HEK293 (cell line): ENCODE measurements at regions not wholly inside any gene's neighbourhood (a gene's known extent, or its start where the extent isn't known, plus 50 kb on each side); places are given as distances from the start of the nearest gene placed in this dataset.

Experiments used
- CTCF ChIA-PET: fragments of 350-600 bp; formaldehyde crosslinking; extraction: SDS; loops from one replicate; lab custom pipeline; 2021; ENCODE audit warnings: antibody characterized with exemption; lab: Yijun Ruan, JAX
- POLR2A ChIA-PET: fragments of 300-600 bp; formaldehyde crosslinking; extraction: SDS; loops from one replicate; lab custom pipeline; 2020; ENCODE audit warnings: antibody characterized with exemption, inconsistent platforms; lab: Yijun Ruan, JAX
- H3K27ac ChIP-seq: fragments of 200-500 bp; sonication (Bioruptor generic); 2 replicates; pipeline ENCODE4 v1.5.1; 2014; ENCODE audit warnings: low read depth, low read length, control low read depth, inconsistent platforms; ENCODE audit errors: extremely low read depth
- H3K36me3 ChIP-seq, 2 experiments: fragments of 200-500 bp in 1 of 2; sonication (Bioruptor generic) in 1 of 2; 1 replicate in 1 of 2; 2 replicates in 1 of 2; pipeline ENCODE4 v1.5.1; 2014 to 2017; ENCODE audit warnings: inconsistent platforms in 2 of 2, low read length in 2 of 2; ENCODE audit not compliant: control insufficient read depth in 2 of 2, insufficient read depth in 1 of 2
- H3K4me1 ChIP-seq: fragments of 200-500 bp; sonication (Bioruptor generic); 2 replicates; pipeline ENCODE4 v1.5.1; 2014; ENCODE audit warnings: mild to moderate bottlenecking, low read length, inconsistent platforms; ENCODE audit not compliant: control insufficient read depth, insufficient read depth
- H3K4me3 ChIP-seq: 2 replicates; pipeline ENCODE4 v1.5.1; 2011; ENCODE audit warnings: low read depth, mild to moderate bottlenecking, control low read depth, low read length, moderate library complexity
- H3K9me3 ChIP-seq: fragments of 200-500 bp; sonication (Bioruptor generic); 2 replicates; pipeline ENCODE4 v1.5.1; 2014; ENCODE audit warnings: low read depth, low read length, inconsistent platforms; ENCODE audit not compliant: control insufficient read depth, insufficient read depth
- KLF8 ChIP-seq: fragments of 450-650 bp; formaldehyde crosslinking; IDR thresholded peaks from 2 replicates; pipeline ENCODE4 v1.5.1; 2016; ENCODE audit warnings: missing biosample characterization, missing genetic modification characterization
- ZBTB10 ChIP-seq: fragments of 450-650 bp; formaldehyde crosslinking; IDR thresholded peaks from 2 replicates; pipeline ENCODE4 v1.5.1; 2016; ENCODE audit warnings: missing biosample characterization, missing genetic modification characterization
- ZFP69B ChIP-seq: fragments of 450-650 bp; formaldehyde crosslinking; IDR thresholded peaks from 2 replicates; pipeline ENCODE4 v1.5.1; 2016; ENCODE audit warnings: missing biosample characterization, missing genetic modification characterization
- ZNF10 ChIP-seq: fragments of 450-650 bp; formaldehyde crosslinking; IDR thresholded peaks from 2 replicates; pipeline ENCODE4 v1.5.1; 2017; ENCODE audit warnings: missing biosample characterization, missing genetic modification characterization
- ZNF140 ChIP-seq: fragments of 450-650 bp; formaldehyde crosslinking; IDR thresholded peaks from 2 replicates; pipeline ENCODE4 v1.5.1; 2016; ENCODE audit warnings: missing biosample characterization, missing genetic modification characterization
- ZNF175 ChIP-seq: fragments of 450-650 bp; formaldehyde crosslinking; IDR thresholded peaks from 2 replicates; pipeline ENCODE4 v1.5.1; 2016; ENCODE audit warnings: missing biosample characterization, missing genetic modification characterization
- ZNF23 ChIP-seq: fragments of 450-650 bp; formaldehyde crosslinking; IDR thresholded peaks from 2 replicates; pipeline ENCODE4 v1.5.1; 2016; ENCODE audit warnings: missing biosample characterization, missing genetic modification characterization, borderline replicate concordance
- ZNF350 ChIP-seq: fragments of 450-650 bp; formaldehyde crosslinking; IDR thresholded peaks from 2 replicates; pipeline ENCODE4 v1.5.0; 2017; ENCODE audit warnings: missing biosample characterization, mild to moderate bottlenecking, missing genetic modification characterization
- ZNF394 ChIP-seq: fragments of 450-650 bp; formaldehyde crosslinking; IDR thresholded peaks from 2 replicates; pipeline ENCODE4 v1.5.1; 2016; ENCODE audit warnings: missing biosample characterization, missing genetic modification characterization, mild to moderate bottlenecking, moderate library complexity, borderline replicate concordance
- ZNF501 ChIP-seq: fragments of 450-650 bp; formaldehyde crosslinking; IDR thresholded peaks from 2 replicates; pipeline ENCODE4 v1.5.1; 2016; ENCODE audit warnings: missing biosample characterization, missing genetic modification characterization
- ZNF518A ChIP-seq: fragments of 450-650 bp; formaldehyde crosslinking; conservative IDR thresholded peaks from 2 replicates; pipeline ENCODE4 v1.5.1; 2016; ENCODE audit warnings: low read depth, missing biosample characterization, missing genetic modification characterization
- ZNF560 ChIP-seq: fragments of 450-650 bp; formaldehyde crosslinking; IDR thresholded peaks from 2 replicates; pipeline ENCODE4 v1.5.1; 2017; ENCODE audit warnings: missing biosample characterization, missing genetic modification characterization, borderline replicate concordance
- ZNF561 ChIP-seq: fragments of 450-650 bp; IDR thresholded peaks from 2 replicates; pipeline ENCODE4 v1.5.1; 2018; ENCODE audit warnings: missing biosample characterization, missing genetic modification characterization, borderline replicate concordance
- ZNF585B ChIP-seq: fragments of 450-650 bp; formaldehyde crosslinking; IDR thresholded peaks from 2 replicates; pipeline ENCODE4 v1.5.1; 2016; ENCODE audit warnings: missing biosample characterization, missing genetic modification characterization
- ZNF692 ChIP-seq: fragments of 450-650 bp; formaldehyde crosslinking; IDR thresholded peaks from 2 replicates; pipeline ENCODE4 v1.5.1; 2016; ENCODE audit warnings: missing biosample characterization, missing genetic modification characterization
- ZNF704 ChIP-seq: fragments of 450-650 bp; formaldehyde crosslinking; IDR thresholded peaks from 2 replicates; pipeline ENCODE4 v1.5.1; 2016; ENCODE audit warnings: missing biosample characterization, missing genetic modification characterization
- ZNF776 ChIP-seq: fragments of 450-650 bp; formaldehyde crosslinking; IDR thresholded peaks from 2 replicates; pipeline ENCODE4 v1.5.0; 2017; ENCODE audit warnings: missing biosample characterization, missing genetic modification characterization, borderline replicate concordance
- ZSCAN5A ChIP-seq: fragments of 450-650 bp; formaldehyde crosslinking; IDR thresholded peaks from 2 replicates; pipeline ENCODE4 v1.5.1; 2016; ENCODE audit warnings: missing biosample characterization, missing genetic modification characterization

- ChIA-PET POLR2A (no interaction called here), CTCF (interaction anchor here (0.7 kb wide), 1 partner anchor 56 kb away, joined by 4 read pairs; no protein-coding TSS in a partner anchor)
- H3K4me1 ChIP-seq: no peaks in the 10 kb centered on the region
- TF ChIP-seq ZNF560 (no peak), ZNF518A (tag by site-specific recombination) (no peak), KLF8 (tag by site-specific recombination) (no peak), ZNF394 (tag by site-specific recombination) (no peak), ZNF350 (tag by site-specific recombination) (no peak), ZNF140 (tag by site-specific recombination) (no peak), ZFP69B (tag by site-specific recombination) (no peak), ZNF175 (tag by site-specific recombination) (no peak), ZNF561 (tag by site-specific recombination) (no peak), ZBTB10 (no peak), ZNF776 (tag by site-specific recombination) (no peak), ZNF23 (no peak), ZNF501 (no peak), ZNF10 (no peak), ZNF704 (no peak), ZNF585B (tag by site-specific recombination) (no peak), ZNF692 (no peak), ZSCAN5A (no peak)
- H3K9me3 ChIP-seq: no peaks in the 10 kb centered on the region
- no peak overlapping the region for H3K4me3 ChIP-seq
- H3K36me3 ChIP-seq: no peaks in the 10 kb centered on the region
- H3K27ac ChIP-seq: no peak overlapping the region
These were observed 202.7 kb downstream of the SEMA6A start for GRCh38 chr5:116371935-116372334.
